ENCODE measurements at regions not wholly inside any gene's neighbourhood (a gene's known extent, or its start where the extent isn't known, plus 50 kb on each side); places are given as distances from the start of the nearest gene placed in this dataset.

DNA sequence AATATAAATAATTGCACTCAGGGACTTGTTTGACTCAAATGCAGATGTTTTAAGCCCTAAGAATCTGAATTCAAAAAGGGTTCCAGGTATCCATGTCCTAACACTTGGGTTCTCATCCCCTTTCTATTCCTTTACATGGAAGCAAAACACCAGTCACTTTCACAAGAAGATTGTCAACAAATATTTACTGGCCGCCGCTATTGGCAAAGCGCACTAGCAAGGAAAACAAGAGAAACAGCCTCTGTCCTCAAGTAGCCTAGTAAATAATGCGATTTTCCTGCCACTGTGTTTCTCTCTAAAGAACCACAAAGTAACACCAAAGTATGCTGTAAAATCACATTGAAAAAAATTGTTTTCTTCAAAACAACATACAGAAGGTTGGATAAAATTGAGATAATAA is 66.7 kb upstream of the EZH2 start:
- H3K27ac ChIP-seq (ENCODE audit: low read depth, low read length, poor library complexity, severe bottlenecking) = no peak overlapping the region
- H3K9ac ChIP-seq (ENCODE audit: low read length) = no peak overlapping the region
- no peak overlapping the region for H2AFZ ChIP-seq (ENCODE audit: low read length)
- H3K79me2 ChIP-seq (ENCODE audit: insufficient read depth, low read length) = no peaks in the 10 kb centered on the region
- no peaks in the 10 kb centered on the region for H3K9me2 ChIP-seq (ENCODE audit: low read depth, low read length)
- H3K36me3 ChIP-seq (ENCODE audit: insufficient read depth, low read length) = no peaks in the 10 kb centered on the region
- H3K4me2 ChIP-seq (ENCODE audit: low read length) = no peak overlapping the region
- H3K4me3 ChIP-seq (ENCODE audit: low read depth, low read length, poor library complexity, severe bottlenecking) = no peak overlapping the region
- TF ChIP-seq, protein P1, sequence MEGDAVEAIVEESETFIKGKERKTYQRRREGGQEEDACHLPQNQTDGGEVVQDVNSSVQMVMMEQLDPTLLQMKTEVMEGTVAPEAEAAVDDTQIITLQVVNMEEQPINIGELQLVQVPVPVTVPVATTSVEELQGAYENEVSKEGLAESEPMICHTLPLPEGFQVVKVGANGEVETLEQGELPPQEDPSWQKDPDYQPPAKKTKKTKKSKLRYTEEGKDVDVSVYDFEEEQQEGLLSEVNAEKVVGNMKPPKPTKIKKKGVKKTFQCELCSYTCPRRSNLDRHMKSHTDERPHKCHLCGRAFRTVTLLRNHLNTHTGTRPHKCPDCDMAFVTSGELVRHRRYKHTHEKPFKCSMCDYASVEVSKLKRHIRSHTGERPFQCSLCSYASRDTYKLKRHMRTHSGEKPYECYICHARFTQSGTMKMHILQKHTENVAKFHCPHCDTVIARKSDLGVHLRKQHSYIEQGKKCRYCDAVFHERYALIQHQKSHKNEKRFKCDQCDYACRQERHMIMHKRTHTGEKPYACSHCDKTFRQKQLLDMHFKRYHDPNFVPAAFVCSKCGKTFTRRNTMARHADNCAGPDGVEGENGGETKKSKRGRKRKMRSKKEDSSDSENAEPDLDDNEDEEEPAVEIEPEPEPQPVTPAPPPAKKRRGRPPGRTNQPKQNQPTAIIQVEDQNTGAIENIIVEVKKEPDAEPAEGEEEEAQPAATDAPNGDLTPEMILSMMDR (IDR thresholded peaks at IDR 0.05; ENCODE audit: low read length) = no peak
- TF ChIP-seq EZH2 (IDR thresholded peaks at IDR 0.05; ENCODE audit: borderline replicate concordance, low read length) = no peak
- no peaks in the 10 kb centered on the region for H4K20me1 ChIP-seq (ENCODE audit: insufficient read depth, low read length)
- no peaks in the 10 kb centered on the region for H3K4me1 ChIP-seq (ENCODE audit: insufficient read depth, low read length, severe bottlenecking)
- no peaks in the 10 kb centered on the region for H3F3A ChIP-seq (ENCODE audit: insufficient read depth, low read length)
- H3K9me3 ChIP-seq (ENCODE audit: low read length) = no peaks in the 10 kb centered on the region
- no peaks in the 10 kb centered on the region for H3K27me3 ChIP-seq (ENCODE audit: insufficient read depth, low read length)

DNA sequence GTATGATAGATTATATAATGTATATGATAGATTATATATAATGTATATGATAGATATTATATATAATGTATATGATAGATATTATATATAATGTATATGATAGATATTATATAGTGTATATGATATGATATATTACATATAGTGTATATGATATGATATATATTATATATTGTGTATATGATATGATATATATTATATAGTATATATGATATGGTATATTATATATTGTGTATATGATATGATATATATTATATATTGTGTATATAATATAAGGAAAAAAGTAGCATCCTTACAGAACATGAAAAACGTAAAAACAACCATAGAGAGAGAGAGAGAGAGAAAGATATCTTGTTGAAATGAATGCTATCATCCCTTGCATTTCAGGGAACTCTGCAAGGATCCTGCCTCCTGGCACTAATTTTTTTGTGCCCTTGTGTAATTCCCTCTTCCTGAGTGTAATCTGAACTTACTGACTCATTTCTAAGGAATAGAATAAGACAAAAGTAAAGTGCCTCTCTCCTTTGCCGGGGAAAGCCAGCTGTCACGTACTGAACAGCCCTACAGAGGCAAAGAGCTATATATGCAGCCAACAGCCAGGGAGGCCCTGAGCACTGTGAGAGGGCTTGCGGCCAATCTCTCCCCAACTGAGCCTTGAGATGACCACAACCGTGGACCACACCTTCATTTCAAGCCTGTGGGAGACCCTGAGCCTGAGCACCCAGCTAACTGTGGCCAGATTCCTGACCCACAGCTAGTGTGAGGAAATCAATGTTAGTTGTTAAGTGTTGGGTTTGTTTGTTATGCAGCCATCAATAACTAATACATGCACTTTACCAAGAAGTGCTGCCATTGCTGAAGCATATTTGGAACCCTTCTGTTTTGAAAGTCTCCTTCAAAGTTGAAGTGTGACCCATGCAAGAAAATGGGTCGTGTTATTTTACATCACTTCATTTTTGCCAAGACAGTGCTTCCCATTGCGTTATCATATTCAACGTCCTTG is 61.1 kb upstream of the EZH2 start:
- Histone ChIP-seq H3K36me3 (ENCODE audit: insufficient read depth, low read length) (no peaks in the 10 kb centered on the region), H3K4me3 (ENCODE audit: low read depth, low read length, poor library complexity, severe bottlenecking) (no peak overlapping the region), H3K9ac (ENCODE audit: low read length) (no peak overlapping the region), H3K4me1 (ENCODE audit: insufficient read depth, low read length, severe bottlenecking) (peaks cover 12% of the 10 kb centered on the region), H3K79me2 (ENCODE audit: insufficient read depth, low read length) (no peaks in the 10 kb centered on the region), H3K4me2 (ENCODE audit: low read length) (no peak overlapping the region), H3K27me3 (ENCODE audit: insufficient read depth, low read length) (no peaks in the 10 kb centered on the region), H3K9me3 (ENCODE audit: low read length) (0 out of 2 replicates have a peak, but pooled peaks cover 3% of the 10 kb centered on the region), H2AFZ (ENCODE audit: low read length) (no peak overlapping the region), H4K20me1 (ENCODE audit: insufficient read depth, low read length) (no peaks in the 10 kb centered on the region), H3K27ac (ENCODE audit: low read depth, low read length, poor library complexity, severe bottlenecking) (no peak overlapping the region), H3F3A (ENCODE audit: insufficient read depth, low read length) (peaks cover 4% of the 10 kb centered on the region), H3K9me2 (ENCODE audit: low read depth, low read length) (no peaks in the 10 kb centered on the region)
- TF ChIP-seq, protein P1 (IDR thresholded peaks at IDR 0.05; ENCODE audit: low read length) = no peak
- TF ChIP-seq EZH2 (IDR thresholded peaks at IDR 0.05; ENCODE audit: borderline replicate concordance, low read length) = no peak

DNA sequence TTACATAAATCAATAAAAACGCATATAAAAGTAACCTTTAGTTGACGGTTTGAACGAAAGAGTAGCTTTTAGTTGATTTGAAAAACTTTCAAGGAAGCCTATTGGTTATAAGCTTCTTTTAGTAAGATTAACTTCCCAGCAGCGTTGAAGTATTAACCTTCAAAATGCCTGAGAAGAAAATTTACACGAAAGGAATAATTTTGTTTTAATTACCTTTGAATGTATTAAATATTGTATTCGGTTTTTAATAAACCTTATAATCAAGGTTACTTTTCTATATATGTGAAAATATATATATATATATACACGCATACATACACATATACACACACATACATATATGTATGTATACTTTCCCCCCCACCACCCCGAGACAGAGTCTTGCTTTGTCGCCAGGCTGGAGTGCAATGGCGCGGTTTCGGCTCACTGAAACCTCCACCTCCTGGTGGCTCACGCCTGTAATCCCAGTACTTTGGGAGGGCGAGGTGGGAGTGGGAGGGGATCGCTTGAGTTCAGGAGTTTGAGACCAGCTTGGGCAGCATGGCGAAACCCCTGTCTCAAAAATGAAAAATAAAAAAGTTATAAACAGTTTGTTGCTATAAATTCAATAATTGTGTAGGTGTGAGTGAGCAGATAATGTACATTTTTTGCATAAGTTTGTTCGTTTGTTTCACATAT is 57.6 kb upstream of the EZH2 start:
- H4K20me1 ChIP-seq (ENCODE audit: insufficient read depth, low read length) = no peaks in the 10 kb centered on the region
- H3K4me1 ChIP-seq (ENCODE audit: insufficient read depth, low read length, severe bottlenecking) = peaks cover 18% of the 10 kb centered on the region
- H3K4me3 ChIP-seq (ENCODE audit: low read depth, low read length, poor library complexity, severe bottlenecking) = peak overlapping the region; percentile 77
- H3K9ac ChIP-seq (ENCODE audit: low read length) = peak overlapping the region; percentile 84
- H3K9me3 ChIP-seq (ENCODE audit: low read length) = 0 out of 2 replicates have a peak, but pooled peaks cover 3% of the 10 kb centered on the region
- peak overlapping the region; percentile 63 for H3K27ac ChIP-seq (ENCODE audit: low read depth, low read length, poor library complexity, severe bottlenecking)
- no peaks in the 10 kb centered on the region for H3K79me2 ChIP-seq (ENCODE audit: insufficient read depth, low read length)
- peak overlapping the region; percentile 77 for H3K4me2 ChIP-seq (ENCODE audit: low read length)
- peaks cover 4% of the 10 kb centered on the region for H3F3A ChIP-seq (ENCODE audit: insufficient read depth, low read length)
- no peaks in the 10 kb centered on the region for H3K27me3 ChIP-seq (ENCODE audit: insufficient read depth, low read length)
- H3K36me3 ChIP-seq (ENCODE audit: insufficient read depth, low read length) = no peaks in the 10 kb centered on the region
- TF ChIP-seq EZH2 (IDR thresholded peaks at IDR 0.05; ENCODE audit: borderline replicate concordance, low read length) = no peak
- TF ChIP-seq, protein P1 (IDR thresholded peaks at IDR 0.05; ENCODE audit: low read length) = peak; percentile 44; the same call in 1 of the 2 replicates
- peak overlapping the region; percentile 6 for H2AFZ ChIP-seq (ENCODE audit: low read length)
- H3K9me2 ChIP-seq (ENCODE audit: low read depth, low read length) = no peaks in the 10 kb centered on the region

Data from OCI-LY1 (cell line).